ENCODE measurements at regions not wholly inside any gene's neighbourhood (a gene's known extent, or its start where the extent isn't known, plus 50 kb on each side); places are given as distances from the start of the nearest gene placed in this dataset.

GRCh38 chr15:98167722-98168268 lies 207.3 kb downstream of the ARRDC4 start:
- H3K9me3 ChIP-seq (ENCODE audit: control insufficient read depth in 1 of 2, low read length in 2 of 2): no peaks in the 10 kb centered on the region
- no peak overlapping the region for H3K27ac ChIP-seq (ENCODE audit: low read length)
- no peaks in the 10 kb centered on the region for H3K36me3 ChIP-seq (ENCODE audit: control insufficient read depth in 1 of 2, insufficient read depth in 2 of 2, low read length in 2 of 2)
- H3K4me3 ChIP-seq (ENCODE audit: low read depth in 1 of 2, low read length in 2 of 2): no peak overlapping the region
- H3K4me1 ChIP-seq (ENCODE audit: control insufficient read depth in 1 of 2, insufficient read depth in 2 of 2, low read length in 2 of 2): no peaks in the 10 kb centered on the region
- no peaks in the 10 kb centered on the region for H3K27me3 ChIP-seq (ENCODE audit: low read depth, low read length)

GRCh38 chr15:98169551-98169950 lies 209.0 kb downstream of the ARRDC4 start:
- H3K36me3 ChIP-seq (ENCODE audit: control insufficient read depth in 1 of 2, insufficient read depth in 2 of 2, low read length in 2 of 2): no peaks in the 10 kb centered on the region
- no peaks in the 10 kb centered on the region for H3K9me3 ChIP-seq (ENCODE audit: control insufficient read depth in 1 of 2, low read length in 2 of 2)
- H3K27ac ChIP-seq (ENCODE audit: low read length): no peak overlapping the region
- H3K4me1 ChIP-seq (ENCODE audit: control insufficient read depth in 1 of 2, insufficient read depth in 2 of 2, low read length in 2 of 2): no peaks in the 10 kb centered on the region
- H3K4me3 ChIP-seq (ENCODE audit: low read depth in 1 of 2, low read length in 2 of 2): no peak overlapping the region
- no peaks in the 10 kb centered on the region for H3K27me3 ChIP-seq (ENCODE audit: low read depth, low read length)

DNA sequence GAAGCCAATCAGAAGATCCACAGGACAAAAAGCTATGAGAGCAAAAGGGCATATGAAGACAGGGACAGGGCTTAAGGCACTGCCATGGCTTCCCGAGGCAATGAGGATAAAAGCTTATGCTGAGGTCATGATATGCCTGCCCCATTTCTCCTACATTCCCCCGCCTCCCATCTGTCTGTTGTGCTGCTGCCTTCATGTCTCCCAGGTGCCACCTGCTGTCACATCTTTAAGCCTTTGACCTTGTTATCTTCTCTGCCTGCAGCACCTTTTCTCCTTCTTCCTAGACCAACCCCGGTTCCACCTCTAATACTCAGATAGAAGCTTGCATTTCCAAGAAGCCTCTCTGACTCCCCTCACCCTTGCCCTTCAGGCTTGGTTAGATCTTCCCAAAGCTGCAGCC lies 213.8 kb downstream of the ARRDC4 start:
- Histone ChIP-seq H3K4me3 (ENCODE audit: low read depth in 1 of 2, low read length in 2 of 2) (no peak overlapping the region), H3K9me3 (ENCODE audit: control insufficient read depth in 1 of 2, low read length in 2 of 2) (no peaks in the 10 kb centered on the region), H3K4me1 (ENCODE audit: control insufficient read depth in 1 of 2, insufficient read depth in 2 of 2, low read length in 2 of 2) (no peaks in the 10 kb centered on the region), H3K27me3 (ENCODE audit: low read depth, low read length) (no peaks in the 10 kb centered on the region), H3K36me3 (ENCODE audit: control insufficient read depth in 1 of 2, insufficient read depth in 2 of 2, low read length in 2 of 2) (no peaks in the 10 kb centered on the region), H3K27ac (ENCODE audit: low read length) (no peak overlapping the region)

DNA sequence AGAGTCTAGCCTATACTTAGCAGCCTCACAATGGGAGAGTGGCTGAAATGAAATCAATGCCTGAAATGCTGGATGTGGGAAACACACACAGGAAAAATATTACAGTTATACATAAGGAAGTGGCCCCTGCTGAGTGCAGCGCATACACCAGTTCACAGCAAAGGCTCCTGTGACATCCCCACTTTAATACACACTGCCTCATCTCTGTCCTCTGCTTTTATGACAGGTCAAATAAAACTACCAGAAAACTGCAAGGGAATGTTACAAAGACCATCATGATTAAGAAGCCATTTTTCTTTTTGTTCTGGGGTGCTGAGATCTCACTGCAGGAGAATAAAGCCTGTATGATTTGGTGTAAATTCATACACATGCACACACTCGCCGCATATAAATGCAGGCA lies 214.3 kb downstream of the ARRDC4 start:
- Histone ChIP-seq H3K4me1 (ENCODE audit: control insufficient read depth in 1 of 2, insufficient read depth in 2 of 2, low read length in 2 of 2) (no peaks in the 10 kb centered on the region), H3K27ac (ENCODE audit: low read length) (no peak overlapping the region), H3K27me3 (ENCODE audit: low read depth, low read length) (no peaks in the 10 kb centered on the region), H3K9me3 (ENCODE audit: control insufficient read depth in 1 of 2, low read length in 2 of 2) (no peaks in the 10 kb centered on the region), H3K36me3 (ENCODE audit: control insufficient read depth in 1 of 2, insufficient read depth in 2 of 2, low read length in 2 of 2) (no peaks in the 10 kb centered on the region), H3K4me3 (ENCODE audit: low read depth in 1 of 2, low read length in 2 of 2) (no peak overlapping the region)

- Histone ChIP-seq H3K27ac (ENCODE audit: low read length) (no peak overlapping the region), H3K4me3 (ENCODE audit: low read depth in 1 of 2, low read length in 2 of 2) (no peak overlapping the region), H3K4me1 (ENCODE audit: control insufficient read depth in 1 of 2, insufficient read depth in 2 of 2, low read length in 2 of 2) (no peaks in the 10 kb centered on the region), H3K27me3 (ENCODE audit: low read depth, low read length) (no peaks in the 10 kb centered on the region), H3K9me3 (ENCODE audit: control insufficient read depth in 1 of 2, low read length in 2 of 2) (no peaks in the 10 kb centered on the region), H3K36me3 (ENCODE audit: control insufficient read depth in 1 of 2, insufficient read depth in 2 of 2, low read length in 2 of 2) (no peaks in the 10 kb centered on the region)
These were observed 217.6 kb downstream of the ARRDC4 start for GRCh38 chr15:98177966-98178592.

DNA sequence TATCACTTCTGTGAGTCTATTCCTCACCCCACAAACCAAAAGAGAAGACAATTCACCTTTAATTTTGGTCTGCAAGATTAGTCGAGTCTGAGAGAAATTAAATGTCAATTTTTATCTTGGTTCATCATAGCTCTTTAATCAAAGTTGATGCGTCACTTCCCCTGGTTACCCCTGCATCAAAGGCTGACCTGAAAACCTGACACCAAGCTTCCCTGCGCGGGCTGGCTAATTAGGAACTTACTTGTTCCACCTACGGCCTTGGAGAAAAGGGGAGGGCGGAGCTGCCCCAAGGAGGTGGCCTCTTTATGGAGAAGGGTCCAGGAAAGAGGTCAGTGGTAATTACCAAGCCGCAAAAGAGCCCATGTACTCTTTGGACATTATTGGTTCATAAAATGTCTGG lies 218.4 kb downstream of the ARRDC4 start:
- Histone ChIP-seq H3K4me3 (ENCODE audit: low read depth in 1 of 2, low read length in 2 of 2) (no peak overlapping the region), H3K27ac (ENCODE audit: low read length) (no peak overlapping the region), H3K9me3 (ENCODE audit: control insufficient read depth in 1 of 2, low read length in 2 of 2) (no peaks in the 10 kb centered on the region), H3K27me3 (ENCODE audit: low read depth, low read length) (no peaks in the 10 kb centered on the region), H3K36me3 (ENCODE audit: control insufficient read depth in 1 of 2, insufficient read depth in 2 of 2, low read length in 2 of 2) (no peaks in the 10 kb centered on the region), H3K4me1 (ENCODE audit: control insufficient read depth in 1 of 2, insufficient read depth in 2 of 2, low read length in 2 of 2) (no peaks in the 10 kb centered on the region)

DNA sequence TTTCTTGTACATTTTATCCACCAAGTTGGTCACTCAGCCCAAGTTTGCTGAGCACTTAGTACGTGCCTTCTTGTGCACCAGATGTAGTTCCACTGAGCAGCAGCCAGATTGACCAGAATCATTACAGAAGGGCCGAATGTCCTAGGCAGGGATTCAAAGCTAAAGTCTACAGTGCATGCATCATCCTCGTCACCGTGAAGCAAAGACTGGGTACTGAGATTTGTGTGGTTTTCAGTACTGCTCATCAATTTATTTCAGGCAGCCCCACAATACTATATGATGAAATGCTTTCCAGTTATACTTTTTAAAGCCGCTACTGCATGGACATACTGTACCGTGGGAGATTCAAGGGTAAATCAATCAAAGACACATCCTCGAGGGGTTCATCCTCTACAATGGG lies 227.0 kb downstream of the ARRDC4 start:
- Histone ChIP-seq H3K9me3 (ENCODE audit: control insufficient read depth in 1 of 2, low read length in 2 of 2) (peaks cover 0 to 4% of the 10 kb centered on the region in 2 donors), H3K4me1 (ENCODE audit: control insufficient read depth in 1 of 2, insufficient read depth in 2 of 2, low read length in 2 of 2) (no peaks in the 10 kb centered on the region), H3K4me3 (ENCODE audit: low read depth in 1 of 2, low read length in 2 of 2) (no peak overlapping the region), H3K36me3 (ENCODE audit: control insufficient read depth in 1 of 2, insufficient read depth in 2 of 2, low read length in 2 of 2) (no peaks in the 10 kb centered on the region), H3K27ac (ENCODE audit: low read length) (no peak overlapping the region), H3K27me3 (ENCODE audit: low read depth, low read length) (no peaks in the 10 kb centered on the region)

- Histone ChIP-seq H3K9me3 (ENCODE audit: control insufficient read depth in 1 of 2, low read length in 2 of 2) (peaks cover 0 to 4% of the 10 kb centered on the region in 2 donors), H3K4me3 (ENCODE audit: low read depth in 1 of 2, low read length in 2 of 2) (no peak overlapping the region), H3K27ac (ENCODE audit: low read length) (no peak overlapping the region), H3K27me3 (ENCODE audit: low read depth, low read length) (no peaks in the 10 kb centered on the region), H3K36me3 (ENCODE audit: control insufficient read depth in 1 of 2, insufficient read depth in 2 of 2, low read length in 2 of 2) (no peaks in the 10 kb centered on the region), H3K4me1 (ENCODE audit: control insufficient read depth in 1 of 2, insufficient read depth in 2 of 2, low read length in 2 of 2) (no peaks in the 10 kb centered on the region)
These were observed 230.4 kb downstream of the ARRDC4 start for GRCh38 chr15:98190914-98191313.

GRCh38 chr15:98195796-98196195 lies 235.3 kb downstream of the ARRDC4 start:
- Histone ChIP-seq H3K4me3 (ENCODE audit: low read depth in 1 of 2, low read length in 2 of 2) (no peak overlapping the region), H3K9me3 (ENCODE audit: control insufficient read depth in 1 of 2, low read length in 2 of 2) (peaks cover 0 to 2% of the 10 kb centered on the region in 2 donors), H3K27ac (ENCODE audit: low read length) (no peak overlapping the region), H3K27me3 (ENCODE audit: low read depth, low read length) (no peaks in the 10 kb centered on the region), H3K4me1 (ENCODE audit: control insufficient read depth in 1 of 2, insufficient read depth in 2 of 2, low read length in 2 of 2) (no peaks in the 10 kb centered on the region), H3K36me3 (ENCODE audit: control insufficient read depth in 1 of 2, insufficient read depth in 2 of 2, low read length in 2 of 2) (no peaks in the 10 kb centered on the region)

GRCh38 chr15:98196371-98196770 lies 235.9 kb downstream of the ARRDC4 start:
- H3K27ac ChIP-seq (ENCODE audit: low read length): no peak overlapping the region
- H3K27me3 ChIP-seq (ENCODE audit: low read depth, low read length): no peaks in the 10 kb centered on the region
- H3K4me1 ChIP-seq (ENCODE audit: control insufficient read depth in 1 of 2, insufficient read depth in 2 of 2, low read length in 2 of 2): no peaks in the 10 kb centered on the region
- no peaks in the 10 kb centered on the region for H3K9me3 ChIP-seq (ENCODE audit: control insufficient read depth in 1 of 2, low read length in 2 of 2)
- no peaks in the 10 kb centered on the region for H3K36me3 ChIP-seq (ENCODE audit: control insufficient read depth in 1 of 2, insufficient read depth in 2 of 2, low read length in 2 of 2)
- H3K4me3 ChIP-seq (ENCODE audit: low read depth in 1 of 2, low read length in 2 of 2): no peak overlapping the region

GRCh38 chr15:98202256-98202655 lies 241.8 kb downstream of the ARRDC4 start:
- Histone ChIP-seq H3K4me3 (ENCODE audit: low read depth in 1 of 2, low read length in 2 of 2) (no peak overlapping the region), H3K27me3 (ENCODE audit: low read depth, low read length) (no peaks in the 10 kb centered on the region), H3K27ac (ENCODE audit: low read length) (no peak overlapping the region), H3K4me1 (ENCODE audit: control insufficient read depth in 1 of 2, insufficient read depth in 2 of 2, low read length in 2 of 2) (no peaks in the 10 kb centered on the region), H3K9me3 (ENCODE audit: control insufficient read depth in 1 of 2, low read length in 2 of 2) (no peaks in the 10 kb centered on the region), H3K36me3 (ENCODE audit: control insufficient read depth in 1 of 2, insufficient read depth in 2 of 2, low read length in 2 of 2) (no peaks in the 10 kb centered on the region)
